Neural crest cell (in vitro differentiated cells): ENCODE measurements at regions not wholly inside any gene's neighbourhood (a gene's known extent, or its start where the extent isn't known, plus 50 kb on each side); places are given as distances from the start of the nearest gene placed in this dataset.

ENCODE experiments used
- DNase-seq: peaks from one replicate; pipeline ENCODE4 v3.0.0; 2021; ENCODE audit warnings: low read depth, mixed read lengths, low spot score
- H3K27ac Mint-ChIP-seq: one replicate; pipeline ENCODE4 v1.8.0; 2021; ENCODE audit warnings: mild to moderate bottlenecking, mixed read lengths; ENCODE audit not compliant: unreplicated experiment
- H3K27me3 Mint-ChIP-seq: 2 replicates; pipeline ENCODE4 v1.8.0; 2021; ENCODE audit warnings: low read depth, mild to moderate bottlenecking, mixed read lengths
- H3K36me3 Mint-ChIP-seq: 2 replicates; pipeline ENCODE4 v1.8.0; 2021; ENCODE audit warnings: low read depth, mild to moderate bottlenecking, mixed read lengths
- H3K4me1 Mint-ChIP-seq: 2 replicates; pipeline ENCODE4 v1.8.0; 2021; ENCODE audit warnings: mixed read lengths
- H3K4me3 Mint-ChIP-seq: one replicate; pipeline ENCODE4 v1.8.0; 2021; ENCODE audit warnings: mild to moderate bottlenecking, mixed read lengths
- H3K9me3 Mint-ChIP-seq: 2 replicates; pipeline ENCODE4 v1.8.0; 2021; ENCODE audit warnings: mixed read lengths
- CTCF ChIP-seq: fragments of 200-600 bp; sonication (generic); conservative IDR thresholded peaks from 2 replicates; pipeline ENCODE4 v1.5.0; 2021; ENCODE audit warnings: antibody characterized with exemption, mild to moderate bottlenecking

GRCh38 chr18:55152801-55153200 is 193.5 kb upstream of the CCDC68 start:
- DNase-seq, result no peak
- no peak for TF ChIP-seq CTCF
- Mint-ChIP-seq H3K36me3 (no peaks in the 10 kb centered on the region), H3K4me1 (no peaks in the 10 kb centered on the region), H3K9me3 (peaks cover 5% of the 10 kb centered on the region), H3K27me3 (no peaks in the 10 kb centered on the region), H3K4me3 (no peak overlapping the region), H3K27ac (no peak overlapping the region)

GRCh38 chr18:55149994-55150393 is 190.7 kb upstream of the CCDC68 start:
- DNase-seq, result no peak
- Mint-ChIP-seq H3K27me3 (no peaks in the 10 kb centered on the region), H3K9me3 (peaks cover 6% of the 10 kb centered on the region), H3K4me1 (no peaks in the 10 kb centered on the region), H3K36me3 (no peaks in the 10 kb centered on the region), H3K27ac (no peak overlapping the region), H3K4me3 (no peak overlapping the region)
- TF ChIP-seq CTCF, result no peak

GRCh38 chr18:55147791-55148190 is 188.5 kb upstream of the CCDC68 start:
- TF ChIP-seq CTCF, result no peak
- H3K4me3 Mint-ChIP-seq, result no peak overlapping the region
- H3K9me3 Mint-ChIP-seq, result peaks cover 11% of the 10 kb centered on the region
- DNase-seq, result no peak
- H3K27me3 Mint-ChIP-seq, result no peaks in the 10 kb centered on the region
- no peaks in the 10 kb centered on the region for H3K36me3 Mint-ChIP-seq
- H3K4me1 Mint-ChIP-seq, result no peaks in the 10 kb centered on the region
- H3K27ac Mint-ChIP-seq, result no peak overlapping the region

- no peak for TF ChIP-seq CTCF
- Mint-ChIP-seq H3K27me3 (no peaks in the 10 kb centered on the region), H3K27ac (no peak overlapping the region), H3K4me1 (no peaks in the 10 kb centered on the region), H3K9me3 (peaks cover 11% of the 10 kb centered on the region), H3K36me3 (no peaks in the 10 kb centered on the region), H3K4me3 (no peak overlapping the region)
- DNase-seq, result no peak
Measured at GRCh38 chr18:55144193-55144930, 185.1 kb upstream of the CCDC68 start.

GRCh38 chr18:55142410-55142809 is 183.1 kb upstream of the CCDC68 start:
- no peaks in the 10 kb centered on the region for H3K4me1 Mint-ChIP-seq
- no peaks in the 10 kb centered on the region for H3K27me3 Mint-ChIP-seq
- H3K36me3 Mint-ChIP-seq, result no peaks in the 10 kb centered on the region
- no peak overlapping the region for H3K27ac Mint-ChIP-seq
- no peak for DNase-seq
- peaks cover 9% of the 10 kb centered on the region for H3K9me3 Mint-ChIP-seq
- no peak for TF ChIP-seq CTCF
- no peak overlapping the region for H3K4me3 Mint-ChIP-seq
